ENCODE measurements at regions not wholly inside any gene's neighbourhood (a gene's known extent, or its start where the extent isn't known, plus 50 kb on each side); places are given as distances from the start of the nearest gene placed in this dataset.
"Not testable (repeated sequence)": the region's sequence is repeated elsewhere in the genome, so short reads cannot be mapped to it uniquely, and the experiment has no call there.

- no peak overlapping the region for H3K4me3 ChIP-seq (ENCODE audit: low read depth, low read length)
- no peak for TF ChIP-seq CTCF (IDR thresholded peaks at IDR 0.05; ENCODE audit: low read depth, low read length, missing control alignments)
- DNase-seq (ENCODE audit: low read depth) = no peak
- in situ Hi-C loops (cut with HindIII; ENCODE audit: low sequenced_read_pairs) = no loop called here
Measured at GRCh38 chr2:90207454-90208058, 1516.1 kb downstream of the RPIA start.

DNA sequence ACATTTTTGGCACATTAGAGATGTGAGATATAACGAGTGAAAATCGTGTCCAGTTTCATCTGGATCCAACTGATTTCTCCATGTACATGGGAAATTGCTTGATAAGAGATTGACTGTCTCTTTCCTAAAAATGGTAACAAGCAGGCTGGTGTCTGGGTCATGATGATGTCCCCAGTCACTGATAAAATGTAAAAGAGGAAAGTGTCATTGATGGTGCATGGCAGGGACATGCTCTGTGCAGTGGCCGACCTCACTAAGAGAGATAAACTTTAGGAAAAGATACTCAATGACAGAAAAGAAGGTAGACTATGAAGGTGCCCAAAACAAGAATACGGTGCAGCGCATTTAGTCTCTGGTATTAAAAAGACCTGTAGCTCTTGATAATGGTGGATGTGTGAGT, 1517.5 kb downstream of the RPIA start:
- no peak overlapping the region for H3K4me3 ChIP-seq (ENCODE audit: low read depth, low read length)
- in situ Hi-C loops (cut with HindIII; ENCODE audit: low sequenced_read_pairs) = no loop called here
- no peak for DNase-seq (ENCODE audit: low read depth)
- TF ChIP-seq CTCF (IDR thresholded peaks at IDR 0.05; ENCODE audit: low read depth, low read length, missing control alignments) = no peak

- H3K4me3 ChIP-seq (ENCODE audit: low read depth, low read length) = no peak overlapping the region
- no peak for TF ChIP-seq CTCF (IDR thresholded peaks at IDR 0.05; ENCODE audit: low read depth, low read length, missing control alignments)
- in situ Hi-C loops (cut with HindIII; ENCODE audit: low sequenced_read_pairs) = no loop called here
- no peak for DNase-seq (ENCODE audit: low read depth)
Measured at GRCh38 chr2:90209806-90210205, 1518.3 kb downstream of the RPIA start.

DNA sequence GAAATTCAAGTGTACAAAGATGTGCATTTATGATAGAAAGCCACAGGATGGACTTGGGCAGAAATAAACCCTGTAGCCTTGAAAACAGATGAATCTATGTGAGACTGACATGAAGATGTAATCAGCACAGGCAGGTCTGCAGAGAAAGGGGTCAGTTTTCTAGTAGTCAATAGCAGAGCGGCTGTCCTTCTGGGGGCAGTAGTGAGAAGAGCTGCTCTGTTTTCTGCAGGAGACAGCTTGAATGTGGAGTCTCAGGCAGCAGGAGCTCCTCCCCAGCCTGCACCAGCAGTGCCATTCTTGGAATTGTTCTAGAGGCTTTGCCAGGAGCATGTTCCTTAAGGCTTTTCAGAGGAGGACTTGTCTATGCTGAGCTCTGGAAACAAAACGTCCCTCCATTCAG, 1524.4 kb downstream of the RPIA start:
- H3K4me3 ChIP-seq (ENCODE audit: low read depth, low read length); in situ Hi-C loops (cut with HindIII; ENCODE audit: low sequenced_read_pairs); DNase-seq (ENCODE audit: low read depth): not testable (repeated sequence)

GRCh38 chr2:90216801-90217200, 1525.3 kb downstream of the RPIA start:
- in situ Hi-C loops (cut with HindIII; ENCODE audit: low sequenced_read_pairs); DNase-seq (ENCODE audit: low read depth); H3K4me3 ChIP-seq (ENCODE audit: low read depth, low read length): not testable (repeated sequence)

- in situ Hi-C loops (cut with HindIII; ENCODE audit: low sequenced_read_pairs); H3K4me3 ChIP-seq (ENCODE audit: low read depth, low read length); DNase-seq (ENCODE audit: low read depth): not testable (repeated sequence)
Measured at GRCh38 chr2:90218534-90218933, 1527.1 kb downstream of the RPIA start.

DNA sequence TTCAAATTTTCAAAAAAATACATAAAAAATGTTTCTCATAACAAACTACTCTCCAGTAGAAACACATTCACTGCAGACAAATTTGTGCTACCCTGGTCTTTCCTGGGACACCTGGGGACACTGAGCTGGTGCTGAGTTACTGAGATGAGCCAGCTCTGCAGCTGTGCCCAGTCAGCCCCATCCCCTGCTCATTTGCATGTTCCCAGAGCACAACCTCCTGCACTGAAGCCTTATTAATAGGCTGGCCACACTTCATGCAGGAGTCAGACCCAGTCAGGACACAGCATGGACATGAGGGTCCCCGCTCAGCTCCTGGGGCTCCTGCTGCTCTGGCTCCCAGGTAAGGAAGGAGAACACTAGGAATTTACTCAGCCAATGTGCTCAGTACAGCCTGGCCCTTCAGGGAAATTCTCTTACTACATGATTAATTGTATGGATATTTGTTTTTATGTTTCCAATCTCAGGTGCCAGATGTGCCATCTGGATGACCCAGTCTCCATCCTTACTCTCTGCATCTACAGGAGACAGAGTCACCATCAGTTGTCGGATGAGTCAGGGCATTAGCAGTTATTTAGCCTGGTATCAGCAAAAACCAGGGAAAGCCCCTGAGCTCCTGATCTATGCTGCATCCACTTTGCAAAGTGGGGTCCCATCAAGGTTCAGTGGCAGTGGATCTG, 1529.3 kb downstream of the RPIA start:
- in situ Hi-C loops (cut with HindIII; ENCODE audit: low sequenced_read_pairs); H3K4me3 ChIP-seq (ENCODE audit: low read depth, low read length); DNase-seq (ENCODE audit: low read depth): not testable (repeated sequence)

DNA sequence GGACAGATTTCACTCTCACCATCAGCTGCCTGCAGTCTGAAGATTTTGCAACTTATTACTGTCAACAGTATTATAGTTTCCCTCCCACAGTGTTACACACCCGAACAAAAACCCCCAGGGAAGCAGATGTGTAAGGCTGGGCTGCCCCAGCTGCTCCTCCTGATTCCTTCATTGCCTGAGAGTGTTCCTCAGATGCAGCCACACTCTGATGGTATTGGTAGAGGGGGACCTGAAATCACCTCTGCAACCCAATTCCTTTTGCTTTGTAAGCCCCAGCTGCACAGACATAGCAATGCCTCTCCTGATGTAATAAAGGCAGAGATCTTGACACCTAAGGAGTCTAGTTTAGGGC, 1529.8 kb downstream of the RPIA start:
- DNase-seq (ENCODE audit: low read depth) = no peak
- no peak for TF ChIP-seq CTCF (IDR thresholded peaks at IDR 0.05; ENCODE audit: low read depth, low read length, missing control alignments)
- no peak overlapping the region for H3K4me3 ChIP-seq (ENCODE audit: low read depth, low read length)
- in situ Hi-C loops (cut with HindIII; ENCODE audit: low sequenced_read_pairs) = no loop called here

GRCh38 chr2:90224767-90225166, 1533.3 kb downstream of the RPIA start:
- in situ Hi-C loops (cut with HindIII; ENCODE audit: low sequenced_read_pairs); DNase-seq (ENCODE audit: low read depth); H3K4me3 ChIP-seq (ENCODE audit: low read depth, low read length): not testable (repeated sequence)

DNA sequence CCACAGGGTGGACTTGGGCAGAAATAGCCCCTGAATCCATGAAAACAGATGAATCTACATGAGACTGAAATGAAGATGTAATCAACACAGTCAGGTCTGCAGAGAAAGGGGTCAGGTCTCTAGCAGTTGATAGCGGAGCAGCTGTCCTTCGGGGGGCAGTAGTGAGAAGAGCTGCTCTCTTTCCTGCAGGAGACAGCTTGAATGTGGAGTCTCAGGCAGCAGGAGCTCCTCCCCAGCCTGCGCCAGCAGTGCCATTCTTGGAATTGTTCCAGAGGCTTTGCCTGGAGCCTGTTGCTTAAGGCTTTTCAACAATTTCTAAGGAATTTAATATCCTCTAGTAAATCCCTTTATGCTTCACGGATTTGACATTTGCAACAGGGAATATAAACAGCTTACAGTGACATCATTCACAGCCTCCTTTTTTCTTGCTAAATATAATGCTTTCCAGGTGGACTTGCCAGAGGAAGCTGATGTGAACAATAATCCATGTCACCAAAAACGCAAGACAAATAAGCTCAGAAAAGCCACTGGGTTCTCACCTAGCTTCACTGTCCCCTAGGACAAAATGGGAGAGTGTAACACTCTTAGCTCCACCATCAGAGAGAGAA, 1535.1 kb downstream of the RPIA start:
- H3K4me3 ChIP-seq (ENCODE audit: low read depth, low read length); DNase-seq (ENCODE audit: low read depth); in situ Hi-C loops (cut with HindIII; ENCODE audit: low sequenced_read_pairs): not testable (repeated sequence)

DNA sequence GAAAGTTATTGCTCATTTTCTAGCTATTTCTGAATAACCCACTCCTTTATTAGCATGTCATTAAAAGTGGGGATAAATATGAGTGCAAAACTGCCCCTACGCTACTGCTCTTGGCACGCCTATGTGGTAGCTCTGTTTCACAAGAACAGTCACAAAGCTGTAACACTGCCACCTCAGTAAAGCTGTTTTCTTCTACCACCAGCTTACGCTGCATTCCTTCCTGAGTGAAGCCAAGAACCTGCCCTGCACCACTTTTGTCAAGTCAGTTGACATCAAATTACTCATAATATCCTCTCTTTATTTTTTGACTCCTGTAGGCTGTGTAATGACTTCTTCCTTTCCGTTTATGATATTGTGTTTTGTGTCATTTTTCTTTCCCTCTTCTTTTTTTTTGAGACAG, 1539.7 kb downstream of the RPIA start:
- H3K4me3 ChIP-seq (ENCODE audit: low read depth, low read length); in situ Hi-C loops (cut with HindIII; ENCODE audit: low sequenced_read_pairs); DNase-seq (ENCODE audit: low read depth): not testable (repeated sequence)

- H3K4me3 ChIP-seq (ENCODE audit: low read depth, low read length); in situ Hi-C loops (cut with HindIII; ENCODE audit: low sequenced_read_pairs); DNase-seq (ENCODE audit: low read depth): not testable (repeated sequence)
Measured at GRCh38 chr2:90235452-90235851, 1544.0 kb downstream of the RPIA start.

Data from astrocyte of the cerebellum (primary cell).